SK-N-SH treated with all-trans-retinoic acid at 6 μM for 48 hours (cell line): ENCODE measurements at regions not wholly inside any gene's neighbourhood (a gene's known extent, or its start where the extent isn't known, plus 50 kb on each side); places are given as distances from the start of the nearest gene placed in this dataset.

Experiments used
- ATAC-seq: fragments of 200-7000 bp; cut with Tn5 transposase; 3 replicates; pipeline ENCODE4 v1.9.1; 2020; ENCODE audit warnings: mild to moderate bottlenecking, moderate library complexity
- ARNTL ChIP-seq: fragments of 450-650 bp; formaldehyde crosslinking; IDR thresholded peaks from 2 replicates; pipeline ENCODE4 v1.5.0; 2020; ENCODE audit warnings: low read depth, mild to moderate bottlenecking, moderate library complexity, borderline replicate concordance
- BACH2 ChIP-seq: fragments of 250-450 bp; sonication (Bioruptor Pico); IDR thresholded peaks from 2 replicates; pipeline ENCODE4 v1.9.0; 2021; ENCODE audit warnings: mild to moderate bottlenecking, borderline replicate concordance
- CREB5 ChIP-seq: fragments of 250-450 bp; sonication (Bioruptor Pico); IDR thresholded peaks from 2 replicates; pipeline ENCODE4 v1.5.1; 2020; ENCODE audit warnings: low read depth, mild to moderate bottlenecking, moderate library complexity
- CSDC2 ChIP-seq: fragments of 250-450 bp; sonication (Bioruptor Pico); IDR thresholded peaks from 2 replicates; pipeline ENCODE4 v1.5.0; 2020; ENCODE audit warnings: mild to moderate bottlenecking, moderate library complexity
- CSRNP3 ChIP-seq: fragments of 250-450 bp; sonication (Bioruptor Pico); IDR thresholded peaks from 2 replicates; pipeline ENCODE4 v1.5.1; 2021; ENCODE audit warnings: mild to moderate bottlenecking, moderate library complexity
- ESRRG ChIP-seq: fragments of 250-450 bp; sonication (Bioruptor Pico); IDR thresholded peaks from 2 replicates; pipeline ENCODE4 v1.6.1; 2021; ENCODE audit warnings: mild to moderate bottlenecking
- OSR1 ChIP-seq: fragments of 250-450 bp; sonication (Bioruptor Pico); IDR thresholded peaks from 2 replicates; pipeline ENCODE4 v1.8.0; 2022; ENCODE audit warnings: moderate library complexity, mild to moderate bottlenecking, inconsistent platforms
- POU6F1 ChIP-seq: fragments of 250-450 bp; sonication (Bioruptor Pico); IDR thresholded peaks from 2 replicates; pipeline ENCODE4 v1.8.0; 2021; ENCODE audit warnings: low read depth, mild to moderate bottlenecking, moderate library complexity, borderline replicate concordance
- PPARA ChIP-seq: fragments of 250-450 bp; sonication (Bioruptor Pico); IDR thresholded peaks from 2 replicates; pipeline ENCODE4 v1.5.0; 2020; ENCODE audit warnings: mild to moderate bottlenecking, borderline replicate concordance
- RARB ChIP-seq: fragments of 250-450 bp; sonication (Bioruptor Pico); IDR thresholded peaks from 2 replicates; pipeline ENCODE4 v1.8.0; 2021; ENCODE audit warnings: mild to moderate bottlenecking, moderate library complexity
- SNAI2 ChIP-seq: fragments of 250-450 bp; sonication (Bioruptor Pico); IDR thresholded peaks from 2 replicates; pipeline ENCODE4 v1.5.0; 2020; ENCODE audit warnings: mild to moderate bottlenecking, moderate library complexity
- TCF4 ChIP-seq: fragments of 250-450 bp; sonication (Bioruptor Pico); IDR thresholded peaks from 2 replicates; pipeline ENCODE4 v1.8.0; 2021; ENCODE audit warnings: mild to moderate bottlenecking, moderate library complexity, borderline replicate concordance
- TOX ChIP-seq: fragments of 250-450 bp; sonication (Bioruptor Pico); IDR thresholded peaks from 2 replicates; pipeline ENCODE4 v1.8.0; 2021; ENCODE audit warnings: mild to moderate bottlenecking, moderate library complexity, borderline replicate concordance
- TSHZ2 ChIP-seq: fragments of 250-450 bp; sonication (Bioruptor Pico); IDR thresholded peaks from 2 replicates; pipeline ENCODE4 v1.5.0; 2020; ENCODE audit warnings: mild to moderate bottlenecking, moderate library complexity
- ZC3H10 ChIP-seq: fragments of 250-450 bp; sonication (Bioruptor Pico); IDR thresholded peaks from 2 replicates; pipeline ENCODE4 v1.5.1; 2021; ENCODE audit warnings: mild to moderate bottlenecking, moderate library complexity
- ZFP3 ChIP-seq: fragments of 250-450 bp; sonication (Bioruptor Pico); IDR thresholded peaks from 2 replicates; pipeline ENCODE4 v1.5.0; 2020; ENCODE audit warnings: mild to moderate bottlenecking, moderate library complexity
- ZFP30 ChIP-seq: fragments of 450-650 bp; formaldehyde crosslinking; IDR thresholded peaks from 2 replicates; pipeline ENCODE4 v1.5.0; 2022; ENCODE audit warnings: mild to moderate bottlenecking, moderate library complexity
- ZNF565 ChIP-seq: fragments of 450-650 bp; formaldehyde crosslinking; conservative IDR thresholded peaks from 2 replicates; pipeline ENCODE4 v1.5.0; 2020; ENCODE audit warnings: low read depth, mild to moderate bottlenecking, moderate library complexity
- ZNF70 ChIP-seq: fragments of 450-650 bp; formaldehyde crosslinking; IDR thresholded peaks from 2 replicates; pipeline ENCODE4 v1.5.0; 2020; ENCODE audit warnings: mild to moderate bottlenecking, moderate library complexity
- ZNF8 ChIP-seq: fragments of 450-650 bp; formaldehyde crosslinking; IDR thresholded peaks from 2 replicates; pipeline ENCODE4 v1.5.0; 2020; ENCODE audit warnings: mild to moderate bottlenecking, moderate library complexity

- ATAC-seq = no peak
- TF ChIP-seq ZFP30 (CRISPR knock-in tag) (no peak), TOX (CRISPR knock-in tag) (no peak), SNAI2 (CRISPR knock-in tag) (no peak), ZFP3 (CRISPR knock-in tag) (no peak), TCF4 (CRISPR knock-in tag) (no peak), RARB (CRISPR knock-in tag) (no peak), ARNTL (no peak), ZNF565 (CRISPR knock-in tag) (no peak), TSHZ2 (CRISPR knock-in tag) (no peak), ESRRG (CRISPR knock-in tag) (no peak), ZNF70 (CRISPR knock-in tag) (no peak), ZC3H10 (CRISPR knock-in tag) (no peak)
Observed at GRCh38 chr1:55559161-55559611, 344.0 kb upstream of the USP24 start.

GRCh38 chr1:55558515-55558914 is 343.4 kb upstream of the USP24 start:
- no peak for TF ChIP-seq BACH2 (CRISPR knock-in tag)
- TF ChIP-seq ARNTL = no peak
- no peak for TF ChIP-seq CSDC2 (CRISPR knock-in tag)
- TF ChIP-seq PPARA (CRISPR knock-in tag) = no peak
- no peak for TF ChIP-seq ZNF70 (CRISPR knock-in tag)
- TF ChIP-seq CSRNP3 (CRISPR knock-in tag) = no peak
- no peak for TF ChIP-seq ZNF8
- no peak for TF ChIP-seq TOX (CRISPR knock-in tag)
- TF ChIP-seq, all 23 proteins: peak for 0
- no peak for ATAC-seq

- no peak for TF ChIP-seq CSDC2 (CRISPR knock-in tag)
- TF ChIP-seq SNAI2 (CRISPR knock-in tag) = no peak
- no peak for TF ChIP-seq ZFP3 (CRISPR knock-in tag)
- no peak for TF ChIP-seq TCF4 (CRISPR knock-in tag)
- no peak for TF ChIP-seq CREB5 (CRISPR knock-in tag)
- TF ChIP-seq CSRNP3 (CRISPR knock-in tag) = no peak
- TF ChIP-seq ZNF8 = no peak
- no peak for ATAC-seq
Observed at GRCh38 chr1:55555956-55556725, 341.0 kb upstream of the USP24 start.

GRCh38 chr1:55554611-55555010 is 339.4 kb upstream of the USP24 start:
- TF ChIP-seq PPARA (CRISPR knock-in tag) (no peak), ZC3H10 (CRISPR knock-in tag) (no peak)
- ATAC-seq = no peak

GRCh38 chr1:55552636-55553035 is 337.5 kb upstream of the USP24 start:
- no peak for ATAC-seq
- TF ChIP-seq ARNTL (no peak), POU6F1 (CRISPR knock-in tag) (no peak), TOX (CRISPR knock-in tag) (no peak), ZNF8 (no peak), ZFP30 (CRISPR knock-in tag) (no peak), TSHZ2 (CRISPR knock-in tag) (no peak), OSR1 (CRISPR knock-in tag) (no peak), SNAI2 (CRISPR knock-in tag) (no peak)
